B cell (primary cell): ENCODE measurements at regions not wholly inside any gene's neighbourhood (a gene's known extent, or its start where the extent isn't known, plus 50 kb on each side); places are given as distances from the start of the nearest gene placed in this dataset.

Experiments used
- ATAC-seq: fragments of 200-7000 bp; cut with Tn5 transposase; one replicate; pipeline ENCODE4 v1.10.0; 2021; ENCODE audit warnings: low read depth, mild to moderate bottlenecking, moderate number of reproducible peaks, moderate library complexity
- CTCF ChIA-PET: fragments of 350-600 bp; sonication (Branson Sonifier 250); formaldehyde crosslinking; loops from one replicate; lab custom pipeline; 2021; ENCODE audit warnings: antibody characterized with exemption, inconsistent platforms; lab: Charles Lee
- POLR2A ChIA-PET: fragments of 350-600 bp; sonication (Branson Sonifier 250); formaldehyde crosslinking; loops from one replicate; lab custom pipeline; 2021; ENCODE audit warnings: antibody characterized with exemption; lab: Charles Lee
- DNase-seq: peaks from one replicate; pipeline ENCODE4 v3.0.0; 2013
- H2AFZ ChIP-seq: 2 replicates; pipeline ENCODE4 v1.6.1; 2012; ENCODE audit warnings: mild to moderate bottlenecking, low read depth, low read length; ENCODE audit not compliant: insufficient read depth, poor library complexity, severe bottlenecking
- H3K27ac ChIP-seq, 2 donors: 1 replicate in 1 of 2; 2 replicates in 1 of 2; pipeline ENCODE4 v1.5.1; 2012 to 2013; ENCODE audit warnings: low read length in 2 of 2, mild to moderate bottlenecking in 2 of 2, moderate library complexity in 1 of 2
- H3K27me3 ChIP-seq, 4 experiments: fragments of 200-600 bp in 1 of 4; sonication (generic) in 1 of 4; replicated peaks in 1 of 4; 1 replicate in 2 of 4; 2 replicates in 2 of 4; pipeline versions ENCODE4 v1.6.1 to v1.7.0; 2013 to 2016; ENCODE audit warnings: low read length in 3 of 4, mild to moderate bottlenecking in 2 of 4, mixed read lengths in 1 of 4, moderate library complexity in 1 of 4; ENCODE audit not compliant: insufficient read depth in 4 of 4, control insufficient read depth in 3 of 4; ENCODE audit errors: control extremely low read depth in 1 of 4
- H3K36me3 ChIP-seq, 2 experiments: replicated peaks in 1 of 2; 1 replicate in 1 of 2; 2 replicates in 1 of 2; pipeline versions ENCODE4 v1.6.1 to v1.7.1; 2013; ENCODE audit warnings: low read length in 1 of 2; ENCODE audit not compliant: insufficient read depth in 2 of 2, control insufficient read depth in 1 of 2; ENCODE audit errors: control extremely low read depth in 1 of 2, extremely low read depth in 1 of 2
- H3K4me1 ChIP-seq, 2 donors: fragments of 200-600 bp in 1 of 2; sonication (generic) in 1 of 2; 1 replicate in 1 of 2; 2 replicates in 1 of 2; pipeline versions ENCODE4 v1.5.1 to v1.6.1; 2013 to 2017; ENCODE audit warnings: low read length in 2 of 2; ENCODE audit not compliant: control insufficient read depth in 2 of 2, insufficient read depth in 2 of 2
- H3K4me2 ChIP-seq: replicated peaks from 2 replicates; pipeline ENCODE3; 2012; ENCODE audit warnings: mild to moderate bottlenecking, low read depth, low read length; ENCODE audit not compliant: poor library complexity, severe bottlenecking
- H3K4me3 ChIP-seq, 5 experiments: fragments of 200-600 bp in 1 of 5; sonication (generic) in 1 of 5; 1 replicate in 3 of 5; 2 replicates in 2 of 5; pipeline versions ENCODE4 v1.5.1 to v1.7.0; 2011 to 2016; ENCODE audit warnings: low read length in 4 of 5, mild to moderate bottlenecking in 4 of 5, low read depth in 2 of 5, control low read depth in 1 of 5, moderate library complexity in 1 of 5; ENCODE audit not compliant: insufficient read depth in 1 of 5; ENCODE audit errors: control extremely low read depth in 1 of 5, extremely low read depth in 1 of 5
- H3K79me2 ChIP-seq: fragments of 200-600 bp; sonication (generic); one replicate; pipeline ENCODE4 v1.6.0; 2016; ENCODE audit warnings: low read length; ENCODE audit not compliant: control insufficient read depth, insufficient read depth
- H3K9ac ChIP-seq: fragments of 200-600 bp; sonication (generic); 2 replicates; pipeline ENCODE4 v1.6.1; 2017; ENCODE audit warnings: mild to moderate bottlenecking, low read length, moderate library complexity
- H3K9me3 ChIP-seq, 3 donors: one replicate each; pipeline versions ENCODE4 v1.6.1 to v1.7.1; 2013; ENCODE audit warnings: low read length in 2 of 3; ENCODE audit not compliant: control insufficient read depth in 2 of 3, insufficient read depth in 1 of 3; ENCODE audit errors: control extremely low read depth in 1 of 3
- H4K20me1 ChIP-seq: 2 replicates; pipeline ENCODE4 v1.6.0; 2012; ENCODE audit warnings: mild to moderate bottlenecking, low read length; ENCODE audit not compliant: insufficient read depth, control insufficient read depth, poor library complexity, severe bottlenecking
- H3K27ac Mint-ChIP-seq: one replicate; pipeline ENCODE4 v1.8.0; 2021; ENCODE audit warnings: mixed read lengths
- H3K27me3 Mint-ChIP-seq: one replicate; pipeline ENCODE4 v1.8.0; 2021; ENCODE audit warnings: mixed read lengths
- H3K4me1 Mint-ChIP-seq: one replicate; pipeline ENCODE4 v1.8.0; 2021; ENCODE audit warnings: mixed read lengths
- H3K4me3 Mint-ChIP-seq: one replicate; pipeline ENCODE4 v1.8.0; 2021; ENCODE audit warnings: mixed read lengths
- H3K9me3 Mint-ChIP-seq: one replicate; pipeline ENCODE4 v1.8.0; 2022; ENCODE audit warnings: mixed read lengths; ENCODE audit not compliant: insufficient read depth
- EZH2 ChIP-seq: IDR thresholded peaks from 2 replicates; pipeline ENCODE4 v1.6.1; 2012; ENCODE audit warnings: borderline replicate concordance, low read depth, mild to moderate bottlenecking, moderate library complexity, low read length; ENCODE audit not compliant: insufficient read depth, poor library complexity, severe bottlenecking
- WGBS: methylation state at CpG from one replicate; pipeline ENCODE4 v1.1.5; 2013; ENCODE audit warnings: missing lambda C conversion rate; ENCODE audit not compliant: insufficient coverage; 5-methylcytosine and 5-hydroxymethylcytosine counted together
- intact Hi-C: fragments of 100-400 bp; cut with micrococcal nuclease; formaldehyde crosslinking; loops from one replicate; pipeline ENCODE4 v1.10.0; 2022
- TF ChIP-seq, protein P1 (sequence below): fragments of 200-600 bp; IDR thresholded peaks from one replicate; pipeline ENCODE4 v1.8.0; 2022; ENCODE audit warnings: antibody characterized with exemption, mild to moderate bottlenecking

DNA sequence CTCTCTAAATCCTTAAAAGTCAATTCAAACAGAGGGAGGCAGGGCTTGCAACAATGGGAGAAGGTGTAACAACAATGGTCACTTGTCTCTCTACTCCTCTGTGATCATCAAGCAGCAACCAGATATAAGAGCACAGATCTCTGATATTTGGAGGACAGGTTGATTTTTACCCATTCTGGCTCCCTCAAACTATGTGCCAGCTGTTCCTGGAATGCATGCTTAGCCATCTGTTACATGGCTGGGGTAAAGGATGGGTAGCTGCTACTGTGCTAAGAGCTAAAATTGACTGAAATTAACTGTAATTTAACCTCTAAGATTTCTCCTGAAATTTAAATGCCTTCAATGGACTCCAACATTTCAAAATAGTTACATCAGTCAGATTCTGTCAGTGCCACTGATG, 1459.9 kb downstream of the PCDH7 start:
- H3K36me3 ChIP-seq = no peaks in the 10 kb centered on the region
- TF ChIP-seq, protein P1, sequence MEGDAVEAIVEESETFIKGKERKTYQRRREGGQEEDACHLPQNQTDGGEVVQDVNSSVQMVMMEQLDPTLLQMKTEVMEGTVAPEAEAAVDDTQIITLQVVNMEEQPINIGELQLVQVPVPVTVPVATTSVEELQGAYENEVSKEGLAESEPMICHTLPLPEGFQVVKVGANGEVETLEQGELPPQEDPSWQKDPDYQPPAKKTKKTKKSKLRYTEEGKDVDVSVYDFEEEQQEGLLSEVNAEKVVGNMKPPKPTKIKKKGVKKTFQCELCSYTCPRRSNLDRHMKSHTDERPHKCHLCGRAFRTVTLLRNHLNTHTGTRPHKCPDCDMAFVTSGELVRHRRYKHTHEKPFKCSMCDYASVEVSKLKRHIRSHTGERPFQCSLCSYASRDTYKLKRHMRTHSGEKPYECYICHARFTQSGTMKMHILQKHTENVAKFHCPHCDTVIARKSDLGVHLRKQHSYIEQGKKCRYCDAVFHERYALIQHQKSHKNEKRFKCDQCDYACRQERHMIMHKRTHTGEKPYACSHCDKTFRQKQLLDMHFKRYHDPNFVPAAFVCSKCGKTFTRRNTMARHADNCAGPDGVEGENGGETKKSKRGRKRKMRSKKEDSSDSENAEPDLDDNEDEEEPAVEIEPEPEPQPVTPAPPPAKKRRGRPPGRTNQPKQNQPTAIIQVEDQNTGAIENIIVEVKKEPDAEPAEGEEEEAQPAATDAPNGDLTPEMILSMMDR = no peak
- no peak for TF ChIP-seq EZH2
- H3K79me2 ChIP-seq = no peaks in the 10 kb centered on the region
- ChIA-PET CTCF (no interaction called here), POLR2A (no interaction called here)
- peaks cover 1 to 3% (median 3%) of the 10 kb centered on the region in 3 donors for H3K9me3 ChIP-seq
- no peak overlapping the region for H3K27ac ChIP-seq
- no peaks in the 10 kb centered on the region for H3K27me3 ChIP-seq
- H4K20me1 ChIP-seq = no peaks in the 10 kb centered on the region
- Mint-ChIP-seq H3K27ac (no peak overlapping the region), H3K4me1 (no peaks in the 10 kb centered on the region), H3K27me3 (no peaks in the 10 kb centered on the region), H3K9me3 (no peaks in the 10 kb centered on the region), H3K4me3 (no peak overlapping the region)
- no peak overlapping the region for H2AFZ ChIP-seq
- no peak for DNase-seq
- H3K9ac ChIP-seq = no peak overlapping the region
- ATAC-seq = no peak
- no peaks in the 10 kb centered on the region for H3K4me1 ChIP-seq
- no peak overlapping the region for H3K4me2 ChIP-seq
- intact Hi-C loops = no loop called here
- H3K4me3 ChIP-seq = no peak overlapping the region

- H3K27ac ChIP-seq = no peak overlapping the region
- 100% methylated on average over 1 of the region's 2 CpGs for WGBS
- Mint-ChIP-seq H3K27ac (no peak overlapping the region), H3K9me3 (no peaks in the 10 kb centered on the region), H3K4me1 (no peaks in the 10 kb centered on the region), H3K27me3 (no peaks in the 10 kb centered on the region), H3K4me3 (no peak overlapping the region)
- TF ChIP-seq, protein P1 = no peak
- TF ChIP-seq EZH2 = no peak
- POLR2A ChIA-PET = no interaction called here
- H3K27me3 ChIP-seq = no peaks in the 10 kb centered on the region
- no peak overlapping the region for H3K4me3 ChIP-seq
- H3K4me2 ChIP-seq = no peak overlapping the region
- DNase-seq (no peak), ATAC-seq (no peak)
- peaks cover 0 to 3% (median 1%) of the 10 kb centered on the region in 3 donors for H3K9me3 ChIP-seq
- intact Hi-C loops = no loop called here
- no peaks in the 10 kb centered on the region for H4K20me1 ChIP-seq
- no peak overlapping the region for H2AFZ ChIP-seq
- H3K9ac ChIP-seq = no peak overlapping the region
- H3K79me2 ChIP-seq = no peaks in the 10 kb centered on the region
- CTCF ChIA-PET = no interaction called here
- H3K36me3 ChIP-seq = no peaks in the 10 kb centered on the region
- no peaks in the 10 kb centered on the region for H3K4me1 ChIP-seq
These were observed 1464.0 kb downstream of the PCDH7 start for GRCh38 chr4:32184186-32184585.
